SK-N-SH treated with all-trans-retinoic acid at 6 μM for 48 hours (cell line): ENCODE measurements at regions not wholly inside any gene's neighbourhood (a gene's known extent, or its start where the extent isn't known, plus 50 kb on each side); places are given as distances from the start of the nearest gene placed in this dataset.

Source experiments
- ATAC-seq: fragments of 200-7000 bp; cut with Tn5 transposase; 3 replicates; pipeline ENCODE4 v1.9.1; 2020; ENCODE audit warnings: mild to moderate bottlenecking, moderate library complexity
- BACH2 ChIP-seq: fragments of 250-450 bp; sonication (Bioruptor Pico); IDR thresholded peaks from 2 replicates; pipeline ENCODE4 v1.9.0; 2021; ENCODE audit warnings: mild to moderate bottlenecking, borderline replicate concordance
- CSDC2 ChIP-seq: fragments of 250-450 bp; sonication (Bioruptor Pico); IDR thresholded peaks from 2 replicates; pipeline ENCODE4 v1.5.0; 2020; ENCODE audit warnings: mild to moderate bottlenecking, moderate library complexity
- ESRRG ChIP-seq: fragments of 250-450 bp; sonication (Bioruptor Pico); IDR thresholded peaks from 2 replicates; pipeline ENCODE4 v1.6.1; 2021; ENCODE audit warnings: mild to moderate bottlenecking
- GLIS3 ChIP-seq: fragments of 250-450 bp; sonication (Bioruptor Pico); IDR thresholded peaks from 2 replicates; pipeline ENCODE4 v1.5.0; 2020; ENCODE audit warnings: mild to moderate bottlenecking, moderate library complexity
- ISL1 ChIP-seq: fragments of 250-450 bp; sonication (Bioruptor Pico); IDR thresholded peaks from 2 replicates; pipeline ENCODE4 v2.1.2; 2022; ENCODE audit warnings: mild to moderate bottlenecking, moderate library complexity
- PPARA ChIP-seq: fragments of 250-450 bp; sonication (Bioruptor Pico); IDR thresholded peaks from 2 replicates; pipeline ENCODE4 v1.5.0; 2020; ENCODE audit warnings: mild to moderate bottlenecking, borderline replicate concordance
- RARB ChIP-seq: fragments of 250-450 bp; sonication (Bioruptor Pico); IDR thresholded peaks from 2 replicates; pipeline ENCODE4 v1.8.0; 2021; ENCODE audit warnings: mild to moderate bottlenecking, moderate library complexity
- SNAI2 ChIP-seq: fragments of 250-450 bp; sonication (Bioruptor Pico); IDR thresholded peaks from 2 replicates; pipeline ENCODE4 v1.5.0; 2020; ENCODE audit warnings: mild to moderate bottlenecking, moderate library complexity
- TCF4 ChIP-seq: fragments of 250-450 bp; sonication (Bioruptor Pico); IDR thresholded peaks from 2 replicates; pipeline ENCODE4 v1.8.0; 2021; ENCODE audit warnings: mild to moderate bottlenecking, moderate library complexity, borderline replicate concordance
- TOX ChIP-seq: fragments of 250-450 bp; sonication (Bioruptor Pico); IDR thresholded peaks from 2 replicates; pipeline ENCODE4 v1.8.0; 2021; ENCODE audit warnings: mild to moderate bottlenecking, moderate library complexity, borderline replicate concordance
- ZC3H10 ChIP-seq: fragments of 250-450 bp; sonication (Bioruptor Pico); IDR thresholded peaks from 2 replicates; pipeline ENCODE4 v1.5.1; 2021; ENCODE audit warnings: mild to moderate bottlenecking, moderate library complexity
- ZFP3 ChIP-seq: fragments of 250-450 bp; sonication (Bioruptor Pico); IDR thresholded peaks from 2 replicates; pipeline ENCODE4 v1.5.0; 2020; ENCODE audit warnings: mild to moderate bottlenecking, moderate library complexity
- ZFP30 ChIP-seq: fragments of 450-650 bp; formaldehyde crosslinking; IDR thresholded peaks from 2 replicates; pipeline ENCODE4 v1.5.0; 2022; ENCODE audit warnings: mild to moderate bottlenecking, moderate library complexity
- ZNF565 ChIP-seq: fragments of 450-650 bp; formaldehyde crosslinking; conservative IDR thresholded peaks from 2 replicates; pipeline ENCODE4 v1.5.0; 2020; ENCODE audit warnings: low read depth, mild to moderate bottlenecking, moderate library complexity
- ZNF70 ChIP-seq: fragments of 450-650 bp; formaldehyde crosslinking; IDR thresholded peaks from 2 replicates; pipeline ENCODE4 v1.5.0; 2020; ENCODE audit warnings: mild to moderate bottlenecking, moderate library complexity
- ZNF8 ChIP-seq: fragments of 450-650 bp; formaldehyde crosslinking; IDR thresholded peaks from 2 replicates; pipeline ENCODE4 v1.5.0; 2020; ENCODE audit warnings: mild to moderate bottlenecking, moderate library complexity
- TF ChIP-seq, protein P1 (sequence below): fragments of 250-450 bp; sonication (Bioruptor Pico); IDR thresholded peaks from 2 replicates; pipeline ENCODE4 v1.8.0; 2020; ENCODE audit warnings: mild to moderate bottlenecking, moderate library complexity, borderline replicate concordance
- TF ChIP-seq, protein P2 (sequence below): fragments of 250-450 bp; sonication (Bioruptor Pico); IDR thresholded peaks from 2 replicates; pipeline ENCODE4 v1.5.0; 2020; ENCODE audit warnings: mild to moderate bottlenecking, moderate library complexity
- TF ChIP-seq, protein P3 (sequence below): fragments of 250-450 bp; sonication (Bioruptor Pico); IDR thresholded peaks from 2 replicates; pipeline ENCODE4 v1.5.1; 2020; ENCODE audit warnings: low read depth, mild to moderate bottlenecking, moderate library complexity
- TF ChIP-seq, protein P4 (sequence below): fragments of 250-450 bp; sonication (Bioruptor Pico); IDR thresholded peaks from 2 replicates; pipeline ENCODE4 v1.8.0; 2021; ENCODE audit warnings: low read depth, mild to moderate bottlenecking, moderate library complexity, borderline replicate concordance

DNA sequence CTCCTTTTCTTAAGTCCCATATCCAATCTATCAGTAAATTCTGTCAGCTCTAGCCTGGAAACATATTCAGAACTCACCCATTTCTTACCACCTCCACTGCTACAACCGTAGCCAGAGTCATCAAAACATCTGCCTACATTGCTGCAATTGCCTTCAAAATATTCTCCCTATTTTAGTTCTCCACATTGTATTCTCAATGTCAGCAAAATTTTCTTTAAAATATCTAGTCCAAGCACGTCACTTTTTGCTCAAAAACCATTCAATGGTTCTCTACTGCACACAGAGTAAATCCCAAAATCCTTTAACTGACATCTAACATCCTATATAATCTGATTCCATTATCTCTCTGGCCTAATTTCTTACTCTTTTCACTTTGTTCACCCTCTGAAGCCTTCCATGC, 68.5 kb upstream of the ERBB4 start:
- ATAC-seq = no peak
- TF ChIP-seq SNAI2 (CRISPR knock-in tag) = no peak
- TF ChIP-seq ZFP30 (CRISPR knock-in tag) = no peak
- no peak for TF ChIP-seq ISL1 (CRISPR knock-in tag)
- no peak for TF ChIP-seq RARB
- TF ChIP-seq ZNF565 = no peak
- TF ChIP-seq, protein P1, sequence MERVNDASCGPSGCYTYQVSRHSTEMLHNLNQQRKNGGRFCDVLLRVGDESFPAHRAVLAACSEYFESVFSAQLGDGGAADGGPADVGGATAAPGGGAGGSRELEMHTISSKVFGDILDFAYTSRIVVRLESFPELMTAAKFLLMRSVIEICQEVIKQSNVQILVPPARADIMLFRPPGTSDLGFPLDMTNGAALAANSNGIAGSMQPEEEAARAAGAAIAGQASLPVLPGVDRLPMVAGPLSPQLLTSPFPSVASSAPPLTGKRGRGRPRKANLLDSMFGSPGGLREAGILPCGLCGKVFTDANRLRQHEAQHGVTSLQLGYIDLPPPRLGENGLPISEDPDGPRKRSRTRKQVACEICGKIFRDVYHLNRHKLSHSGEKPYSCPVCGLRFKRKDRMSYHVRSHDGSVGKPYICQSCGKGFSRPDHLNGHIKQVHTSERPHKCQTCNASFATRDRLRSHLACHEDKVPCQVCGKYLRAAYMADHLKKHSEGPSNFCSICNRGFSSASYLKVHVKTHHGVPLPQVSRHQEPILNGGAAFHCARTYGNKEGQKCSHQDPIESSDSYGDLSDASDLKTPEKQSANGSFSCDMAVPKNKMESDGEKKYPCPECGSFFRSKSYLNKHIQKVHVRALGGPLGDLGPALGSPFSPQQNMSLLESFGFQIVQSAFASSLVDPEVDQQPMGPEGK = no peak
- TF ChIP-seq ZNF8 (CRISPR knock-in tag) = no peak
- no peak for TF ChIP-seq TOX (CRISPR knock-in tag)
- TF ChIP-seq, protein P2, sequence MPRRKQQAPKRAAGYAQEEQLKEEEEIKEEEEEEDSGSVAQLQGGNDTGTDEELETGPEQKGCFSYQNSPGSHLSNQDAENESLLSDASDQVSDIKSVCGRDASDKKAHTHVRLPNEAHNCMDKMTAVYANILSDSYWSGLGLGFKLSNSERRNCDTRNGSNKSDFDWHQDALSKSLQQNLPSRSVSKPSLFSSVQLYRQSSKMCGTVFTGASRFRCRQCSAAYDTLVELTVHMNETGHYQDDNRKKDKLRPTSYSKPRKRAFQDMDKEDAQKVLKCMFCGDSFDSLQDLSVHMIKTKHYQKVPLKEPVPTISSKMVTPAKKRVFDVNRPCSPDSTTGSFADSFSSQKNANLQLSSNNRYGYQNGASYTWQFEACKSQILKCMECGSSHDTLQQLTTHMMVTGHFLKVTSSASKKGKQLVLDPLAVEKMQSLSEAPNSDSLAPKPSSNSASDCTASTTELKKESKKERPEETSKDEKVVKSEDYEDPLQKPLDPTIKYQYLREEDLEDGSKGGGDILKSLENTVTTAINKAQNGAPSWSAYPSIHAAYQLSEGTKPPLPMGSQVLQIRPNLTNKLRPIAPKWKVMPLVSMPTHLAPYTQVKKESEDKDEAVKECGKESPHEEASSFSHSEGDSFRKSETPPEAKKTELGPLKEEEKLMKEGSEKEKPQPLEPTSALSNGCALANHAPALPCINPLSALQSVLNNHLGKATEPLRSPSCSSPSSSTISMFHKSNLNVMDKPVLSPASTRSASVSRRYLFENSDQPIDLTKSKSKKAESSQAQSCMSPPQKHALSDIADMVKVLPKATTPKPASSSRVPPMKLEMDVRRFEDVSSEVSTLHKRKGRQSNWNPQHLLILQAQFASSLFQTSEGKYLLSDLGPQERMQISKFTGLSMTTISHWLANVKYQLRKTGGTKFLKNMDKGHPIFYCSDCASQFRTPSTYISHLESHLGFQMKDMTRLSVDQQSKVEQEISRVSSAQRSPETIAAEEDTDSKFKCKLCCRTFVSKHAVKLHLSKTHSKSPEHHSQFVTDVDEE (CRISPR knock-in tag) = no peak
- TF ChIP-seq, all 23 proteins: peak for 0

DNA sequence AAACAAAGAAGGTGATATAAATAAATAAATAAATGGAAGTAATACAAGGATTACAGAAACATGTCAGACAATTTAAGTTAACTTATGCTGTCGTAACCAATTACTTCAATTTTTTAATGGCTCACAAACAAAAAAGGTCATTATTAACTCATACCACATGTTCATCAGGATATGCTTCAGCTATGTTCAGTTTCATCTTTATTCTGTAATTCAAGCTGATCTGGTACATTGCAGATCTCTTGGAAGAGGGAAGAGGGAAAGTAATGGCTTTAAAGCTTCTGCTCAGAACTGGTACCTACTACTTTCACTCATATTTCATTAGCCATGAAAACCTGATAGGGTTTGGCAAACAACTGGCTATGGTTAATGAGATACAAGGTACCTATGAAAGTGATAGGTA, 67.6 kb upstream of the ERBB4 start:
- peak; percentile 89 for ATAC-seq
- TF ChIP-seq PPARA (CRISPR knock-in tag) (no peak), ZNF8 (CRISPR knock-in tag) (no peak), GLIS3 (CRISPR knock-in tag) (no peak), BACH2 (CRISPR knock-in tag) (no peak)

DNA sequence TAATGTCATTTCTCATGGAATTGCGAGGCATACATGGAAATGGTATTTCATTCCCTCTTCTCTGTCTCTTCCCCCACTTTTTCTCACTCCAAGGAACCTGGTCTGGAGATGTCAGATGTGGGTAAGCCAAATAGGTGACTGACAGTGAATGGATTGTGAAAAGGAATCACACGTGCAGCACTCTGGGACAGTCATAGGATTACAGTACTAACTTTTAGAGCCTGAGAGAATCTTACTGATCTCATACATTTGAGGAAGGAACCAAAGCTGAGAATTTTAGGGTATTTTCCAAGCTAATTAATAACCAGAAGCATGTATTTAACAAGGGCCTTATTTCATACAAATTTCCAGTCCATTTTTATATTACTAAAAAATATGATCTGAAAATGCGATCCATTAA, 58.1 kb upstream of the ERBB4 start:
- TF ChIP-seq, protein P3, sequence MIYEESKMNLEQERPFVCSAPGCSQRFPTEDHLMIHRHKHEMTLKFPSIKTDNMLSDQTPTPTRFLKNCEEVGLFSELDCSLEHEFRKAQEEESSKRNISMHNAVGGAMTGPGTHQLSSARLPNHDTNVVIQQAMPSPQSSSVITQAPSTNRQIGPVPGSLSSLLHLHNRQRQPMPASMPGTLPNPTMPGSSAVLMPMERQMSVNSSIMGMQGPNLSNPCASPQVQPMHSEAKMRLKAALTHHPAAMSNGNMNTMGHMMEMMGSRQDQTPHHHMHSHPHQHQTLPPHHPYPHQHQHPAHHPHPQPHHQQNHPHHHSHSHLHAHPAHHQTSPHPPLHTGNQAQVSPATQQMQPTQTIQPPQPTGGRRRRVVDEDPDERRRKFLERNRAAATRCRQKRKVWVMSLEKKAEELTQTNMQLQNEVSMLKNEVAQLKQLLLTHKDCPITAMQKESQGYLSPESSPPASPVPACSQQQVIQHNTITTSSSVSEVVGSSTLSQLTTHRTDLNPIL (CRISPR knock-in tag) = no peak
- no peak for TF ChIP-seq ZNF565
- no peak for ATAC-seq

DNA sequence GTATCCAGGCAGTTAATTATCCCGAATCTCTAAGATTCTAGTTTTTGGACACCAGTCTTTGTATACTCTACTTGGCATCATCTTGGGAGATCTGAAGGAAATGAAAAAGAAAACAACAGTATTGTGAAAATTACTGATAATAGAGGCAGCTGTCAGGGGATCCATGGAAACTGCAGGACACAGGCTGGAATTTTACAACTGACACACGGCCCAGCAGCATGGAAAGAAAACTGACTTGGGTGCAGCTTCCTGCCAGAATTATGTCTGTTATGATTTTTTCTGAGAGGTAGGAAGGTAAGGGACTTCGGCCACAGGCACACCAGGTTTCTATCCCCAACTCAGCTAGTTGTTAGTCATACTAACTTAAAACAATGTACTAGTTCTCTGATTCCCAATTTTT, 57.7 kb upstream of the ERBB4 start:
- TF ChIP-seq CSDC2 (no peak), SNAI2 (CRISPR knock-in tag) (no peak), ZNF565 (no peak), ZFP3 (no peak), ZNF70 (no peak), ESRRG (CRISPR knock-in tag) (no peak)
- ATAC-seq = no peak

DNA sequence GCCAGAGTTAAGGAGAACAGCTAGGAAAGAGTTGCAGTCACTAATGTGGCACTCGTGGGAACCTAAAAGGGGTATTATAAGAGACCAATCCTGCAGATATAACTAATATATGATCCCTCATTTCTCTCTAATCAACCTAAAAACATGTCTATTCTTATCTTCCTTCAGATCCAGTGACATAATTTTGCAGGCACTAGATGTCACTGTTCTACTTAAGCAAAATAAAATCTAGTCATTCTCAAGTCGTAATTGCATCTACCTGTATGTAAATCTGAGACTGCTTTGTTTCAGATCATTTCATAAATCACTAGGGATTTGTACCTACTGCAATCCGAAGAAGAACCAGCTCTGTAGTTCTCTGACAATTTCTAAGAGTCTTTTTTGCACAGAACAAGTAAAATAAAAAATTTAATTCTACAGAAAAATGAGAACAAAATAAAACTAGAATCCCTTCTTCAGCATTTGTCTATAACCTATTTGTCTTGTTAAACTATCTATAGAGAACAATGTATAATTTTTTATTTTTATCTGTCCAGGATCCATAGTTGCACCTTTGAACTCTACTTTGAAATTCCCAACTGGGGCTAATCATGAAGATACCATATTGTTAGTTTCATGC, 56.5 kb upstream of the ERBB4 start:
- TF ChIP-seq GLIS3 (CRISPR knock-in tag) = no peak
- no peak for TF ChIP-seq TCF4 (CRISPR knock-in tag)
- no peak for TF ChIP-seq ZC3H10 (CRISPR knock-in tag)
- TF ChIP-seq, protein P3 (CRISPR knock-in tag) = no peak
- no peak for TF ChIP-seq PPARA (CRISPR knock-in tag)
- no peak for TF ChIP-seq SNAI2 (CRISPR knock-in tag)
- TF ChIP-seq TOX (CRISPR knock-in tag) = no peak
- no peak for TF ChIP-seq ESRRG (CRISPR knock-in tag)
- TF ChIP-seq, protein P4, sequence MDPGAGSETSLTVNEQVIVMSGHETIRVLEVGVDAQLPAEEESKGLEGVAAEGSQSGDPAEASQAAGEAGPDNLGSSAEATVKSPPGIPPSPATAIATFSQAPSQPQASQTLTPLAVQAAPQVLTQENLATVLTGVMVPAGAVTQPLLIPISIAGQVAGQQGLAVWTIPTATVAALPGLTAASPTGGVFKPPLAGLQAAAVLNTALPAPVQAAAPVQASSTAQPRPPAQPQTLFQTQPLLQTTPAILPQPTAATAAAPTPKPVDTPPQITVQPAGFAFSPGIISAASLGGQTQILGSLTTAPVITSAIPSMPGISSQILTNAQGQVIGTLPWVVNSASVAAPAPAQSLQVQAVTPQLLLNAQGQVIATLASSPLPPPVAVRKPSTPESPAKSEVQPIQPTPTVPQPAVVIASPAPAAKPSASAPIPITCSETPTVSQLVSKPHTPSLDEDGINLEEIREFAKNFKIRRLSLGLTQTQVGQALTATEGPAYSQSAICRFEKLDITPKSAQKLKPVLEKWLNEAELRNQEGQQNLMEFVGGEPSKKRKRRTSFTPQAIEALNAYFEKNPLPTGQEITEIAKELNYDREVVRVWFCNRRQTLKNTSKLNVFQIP (CRISPR knock-in tag) = no peak
- TF ChIP-seq, protein P2 (CRISPR knock-in tag) = no peak
- no peak for TF ChIP-seq CSDC2
- TF ChIP-seq ZFP3 = no peak
- TF ChIP-seq BACH2 (CRISPR knock-in tag) = no peak
- no peak for TF ChIP-seq ZNF8 (CRISPR knock-in tag)
- ATAC-seq = peak; percentile 75
